ENCODE measurements at regions not wholly inside any gene's neighbourhood (a gene's known extent, or its start where the extent isn't known, plus 50 kb on each side); places are given as distances from the start of the nearest gene placed in this dataset.
A peak's percentile ranks its signal among the peaks of the same experiment; 100 is the strongest.

GRCh38 chr2:82525744-82526143, 1933.3 kb downstream of the SUCLG1 start:
- Histone ChIP-seq H3K4me3 (ENCODE audit: low read length) (no peak overlapping the region), H3K27ac (ENCODE audit: low read depth in 1 of 2, low read length in 2 of 2) (no peak overlapping the region), H3K27me3 (ENCODE audit: control insufficient read depth in 1 of 2, insufficient read depth in 2 of 2, low read length in 2 of 2) (no peaks in the 10 kb centered on the region), H3K36me3 (ENCODE audit: insufficient read depth, low read length) (no peaks in the 10 kb centered on the region), H3K4me1 (ENCODE audit: insufficient read depth, low read length) (no peaks in the 10 kb centered on the region), H3K9me3 (ENCODE audit: control insufficient read depth in 1 of 2, insufficient read depth in 1 of 2, low read length in 2 of 2) (peaks cover 0 to 10% of the 10 kb centered on the region in 2 experiments)
- no peak overlapping the region for H3K27ac Mint-ChIP-seq
- ChIA-PET POLR2A (no interaction called here), CTCF (no interaction called here)
- no peak overlapping the region for H3K4me3 Mint-ChIP-seq
- DNase-seq: no peak
- no peaks in the 10 kb centered on the region for H3K36me3 Mint-ChIP-seq (ENCODE audit: low read depth)
- H3K27me3 Mint-ChIP-seq: no peaks in the 10 kb centered on the region
- ATAC-seq (ENCODE audit: poor library complexity): peak; percentile 8
- intact Hi-C loops (cut with DNase I, micrococcal nuclease): no loop called here
- H3K4me1 Mint-ChIP-seq (ENCODE audit: low read depth): no peaks in the 10 kb centered on the region
- H3K9me3 Mint-ChIP-seq: peaks cover 14% of the 10 kb centered on the region
- no peak for TF ChIP-seq CTCF (IDR thresholded peaks at IDR 0.05)

DNA sequence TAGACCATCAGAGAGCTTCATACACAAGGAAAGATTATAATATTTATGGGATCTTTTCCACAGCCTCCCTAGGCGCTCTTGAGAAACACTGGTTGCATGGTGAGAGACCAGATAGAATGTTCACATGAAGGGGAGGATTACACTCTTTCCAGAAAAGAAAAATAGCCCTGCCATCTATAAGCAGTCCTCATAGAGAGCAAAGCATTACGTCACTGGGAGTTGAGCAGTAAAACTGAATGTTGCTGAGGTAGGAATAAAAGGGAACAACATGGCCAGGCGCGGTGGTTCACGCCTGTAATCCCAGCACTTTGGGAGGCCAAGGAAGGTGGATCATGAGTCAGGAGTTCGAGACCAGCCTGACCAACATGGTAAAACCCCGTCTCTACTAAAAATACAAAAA, 1934.3 kb downstream of the SUCLG1 start:
- intact Hi-C loops (cut with DNase I, micrococcal nuclease): no loop called here
- H3K27me3 ChIP-seq (ENCODE audit: control insufficient read depth in 1 of 2, insufficient read depth in 2 of 2, low read length in 2 of 2): no peaks in the 10 kb centered on the region
- Mint-ChIP-seq H3K36me3 (ENCODE audit: low read depth) (no peaks in the 10 kb centered on the region), H3K27ac (no peak overlapping the region), H3K4me3 (no peak overlapping the region), H3K9me3 (peaks cover 14% of the 10 kb centered on the region), H3K27me3 (no peaks in the 10 kb centered on the region), H3K4me1 (ENCODE audit: low read depth) (no peaks in the 10 kb centered on the region)
- no peaks in the 10 kb centered on the region for H3K36me3 ChIP-seq (ENCODE audit: insufficient read depth, low read length)
- TF ChIP-seq CTCF (IDR thresholded peaks at IDR 0.05): no peak
- H3K4me1 ChIP-seq (ENCODE audit: insufficient read depth, low read length): no peaks in the 10 kb centered on the region
- ATAC-seq (ENCODE audit: poor library complexity): no peak
- H3K4me3 ChIP-seq (ENCODE audit: low read length): no peak overlapping the region
- ChIA-PET POLR2A (no interaction called here), CTCF (no interaction called here)
- H3K27ac ChIP-seq (ENCODE audit: low read depth in 1 of 2, low read length in 2 of 2): no peak overlapping the region
- peaks cover 0 to 10% of the 10 kb centered on the region in 2 experiments for H3K9me3 ChIP-seq (ENCODE audit: control insufficient read depth in 1 of 2, insufficient read depth in 1 of 2, low read length in 2 of 2)
- no peak for DNase-seq

DNA sequence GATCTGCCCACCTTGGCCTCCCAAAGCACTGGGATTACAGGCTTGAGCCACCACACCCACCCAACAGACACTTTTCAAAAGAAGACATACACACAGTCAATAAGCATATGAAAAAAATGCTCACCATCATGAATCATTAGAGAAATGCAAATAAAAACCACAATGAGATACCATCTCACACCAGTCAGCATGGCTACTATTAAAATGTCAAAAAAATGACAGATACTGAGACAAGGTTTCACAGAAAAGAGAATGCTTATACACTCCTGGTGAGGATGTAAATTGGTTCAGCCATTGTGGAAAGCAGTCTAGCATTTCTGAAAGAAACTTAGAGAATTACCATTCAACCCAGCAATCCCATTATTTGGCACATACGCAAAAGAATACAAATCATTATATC, 1947.2 kb downstream of the SUCLG1 start:
- intact Hi-C loops (cut with DNase I, micrococcal nuclease): no loop called here
- Mint-ChIP-seq H3K9me3 (peaks cover 5% of the 10 kb centered on the region), H3K36me3 (ENCODE audit: low read depth) (no peaks in the 10 kb centered on the region), H3K27me3 (no peaks in the 10 kb centered on the region), H3K27ac (no peak overlapping the region), H3K4me3 (no peak overlapping the region), H3K4me1 (ENCODE audit: low read depth) (no peaks in the 10 kb centered on the region)
- no peak for ATAC-seq (ENCODE audit: poor library complexity)
- POLR2A ChIA-PET: no interaction called here
- DNase-seq: no peak
- CTCF ChIA-PET: no interaction called here
- TF ChIP-seq CTCF (IDR thresholded peaks at IDR 0.05): no peak
- Histone ChIP-seq H3K27ac (ENCODE audit: low read depth in 1 of 2, low read length in 2 of 2) (no peak overlapping the region), H3K9me3 (ENCODE audit: control insufficient read depth in 1 of 2, insufficient read depth in 1 of 2, low read length in 2 of 2) (peaks cover 0 to 20% of the 10 kb centered on the region in 2 experiments), H3K27me3 (ENCODE audit: control insufficient read depth in 1 of 2, insufficient read depth in 2 of 2, low read length in 2 of 2) (no peaks in the 10 kb centered on the region), H3K4me1 (ENCODE audit: insufficient read depth, low read length) (no peaks in the 10 kb centered on the region), H3K36me3 (ENCODE audit: insufficient read depth, low read length) (no peaks in the 10 kb centered on the region), H3K4me3 (ENCODE audit: low read length) (no peak overlapping the region)
